Type B pancreatic cell (in vitro differentiated cells): ENCODE measurements at regions not wholly inside any gene's neighbourhood (a gene's known extent, or its start where the extent isn't known, plus 50 kb on each side); places are given as distances from the start of the nearest gene placed in this dataset.
A peak's percentile ranks its signal among the peaks of the same experiment; 100 is the strongest.

ENCODE experiments used
- DNase-seq: peaks from one replicate; pipeline ENCODE4 v3.0.0; 2021; ENCODE audit warnings: mixed read lengths; ENCODE audit not compliant: unreplicated experiment; ENCODE audit errors: extremely low spot score
- H3K27ac Mint-ChIP-seq: 2 replicates; pipeline ENCODE4 v1.8.0; 2021; ENCODE audit warnings: mild to moderate bottlenecking, mixed read lengths
- H3K27me3 Mint-ChIP-seq: 2 replicates; pipeline ENCODE4 v1.8.0; 2021; ENCODE audit warnings: mixed read lengths
- H3K36me3 Mint-ChIP-seq: 2 replicates; pipeline ENCODE4 v1.8.0; 2021; ENCODE audit warnings: mixed read lengths
- H3K4me1 Mint-ChIP-seq: one replicate; pipeline ENCODE4 v1.8.0; 2021; ENCODE audit warnings: mixed read lengths; ENCODE audit not compliant: unreplicated experiment
- H3K4me3 Mint-ChIP-seq: 2 replicates; pipeline ENCODE4 v1.8.0; 2021; ENCODE audit warnings: mild to moderate bottlenecking, mixed read lengths
- H3K9me3 Mint-ChIP-seq: 2 replicates; pipeline ENCODE4 v1.8.0; 2021; ENCODE audit warnings: mixed read lengths
- TF ChIP-seq, protein P1 (sequence below): fragments of 200-600 bp; sonication (generic); conservative IDR thresholded peaks from 2 replicates; pipeline ENCODE4 v1.5.0; 2021; ENCODE audit warnings: antibody characterized with exemption, mild to moderate bottlenecking

DNA sequence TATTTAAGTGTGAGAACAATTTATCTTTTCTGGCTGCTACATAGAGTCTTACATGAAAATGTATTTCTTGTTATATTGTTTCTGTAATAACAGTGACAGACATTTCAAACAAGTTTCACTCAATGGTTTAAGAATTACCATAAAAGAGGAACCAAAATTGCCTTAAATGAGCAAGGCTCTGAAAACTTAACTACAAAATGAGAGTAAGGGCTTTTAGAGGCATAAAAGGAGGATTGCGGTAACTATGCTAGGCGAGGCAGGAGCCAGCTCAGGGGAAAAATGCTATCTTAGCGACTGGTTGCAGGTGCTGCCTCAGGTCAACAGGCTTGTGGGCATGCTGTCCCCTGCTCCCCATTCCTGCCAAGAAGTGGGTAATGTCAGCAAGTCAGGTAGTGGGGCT, 81.7 kb upstream of the MSI2 start:
- Mint-ChIP-seq H3K9me3 (no peaks in the 10 kb centered on the region), H3K27ac (no peak overlapping the region), H3K4me3 (no peak overlapping the region), H3K4me1 (no peaks in the 10 kb centered on the region), H3K27me3 (peaks cover 14% of the 10 kb centered on the region), H3K36me3 (no peaks in the 10 kb centered on the region)
- no peak for DNase-seq
- TF ChIP-seq, protein P1, sequence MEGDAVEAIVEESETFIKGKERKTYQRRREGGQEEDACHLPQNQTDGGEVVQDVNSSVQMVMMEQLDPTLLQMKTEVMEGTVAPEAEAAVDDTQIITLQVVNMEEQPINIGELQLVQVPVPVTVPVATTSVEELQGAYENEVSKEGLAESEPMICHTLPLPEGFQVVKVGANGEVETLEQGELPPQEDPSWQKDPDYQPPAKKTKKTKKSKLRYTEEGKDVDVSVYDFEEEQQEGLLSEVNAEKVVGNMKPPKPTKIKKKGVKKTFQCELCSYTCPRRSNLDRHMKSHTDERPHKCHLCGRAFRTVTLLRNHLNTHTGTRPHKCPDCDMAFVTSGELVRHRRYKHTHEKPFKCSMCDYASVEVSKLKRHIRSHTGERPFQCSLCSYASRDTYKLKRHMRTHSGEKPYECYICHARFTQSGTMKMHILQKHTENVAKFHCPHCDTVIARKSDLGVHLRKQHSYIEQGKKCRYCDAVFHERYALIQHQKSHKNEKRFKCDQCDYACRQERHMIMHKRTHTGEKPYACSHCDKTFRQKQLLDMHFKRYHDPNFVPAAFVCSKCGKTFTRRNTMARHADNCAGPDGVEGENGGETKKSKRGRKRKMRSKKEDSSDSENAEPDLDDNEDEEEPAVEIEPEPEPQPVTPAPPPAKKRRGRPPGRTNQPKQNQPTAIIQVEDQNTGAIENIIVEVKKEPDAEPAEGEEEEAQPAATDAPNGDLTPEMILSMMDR: no peak

- TF ChIP-seq, protein P1: no peak
- Mint-ChIP-seq H3K36me3 (no peaks in the 10 kb centered on the region), H3K27ac (no peak overlapping the region), H3K4me3 (no peak overlapping the region), H3K9me3 (no peaks in the 10 kb centered on the region), H3K4me1 (no peaks in the 10 kb centered on the region), H3K27me3 (peaks cover 9% of the 10 kb centered on the region)
- DNase-seq: no peak
These were observed 77.5 kb upstream of the MSI2 start for GRCh38 chr17:57178839-57179238.

DNA sequence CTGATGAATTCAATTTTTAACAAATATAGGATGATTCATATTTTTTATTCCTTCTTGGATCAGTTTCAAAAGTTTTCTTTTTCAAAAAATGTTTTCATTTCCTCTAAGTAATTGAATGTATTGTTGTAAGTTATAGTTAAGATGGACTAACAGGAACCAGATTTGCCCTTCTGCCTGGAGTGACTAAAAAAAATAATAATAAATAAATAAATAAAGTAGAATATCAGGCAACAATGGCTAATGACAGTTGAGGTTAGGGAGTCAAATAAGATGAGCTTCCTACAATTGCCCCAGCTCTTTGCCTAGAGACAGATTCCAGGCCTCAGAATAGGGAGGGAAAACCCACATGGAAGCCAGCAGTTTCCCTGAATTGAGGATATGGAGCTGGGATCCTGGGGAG, 73.7 kb upstream of the MSI2 start:
- H3K4me1 Mint-ChIP-seq: no peaks in the 10 kb centered on the region
- H3K27ac Mint-ChIP-seq: no peak overlapping the region
- no peak for DNase-seq
- H3K9me3 Mint-ChIP-seq: no peaks in the 10 kb centered on the region
- H3K27me3 Mint-ChIP-seq: no peaks in the 10 kb centered on the region
- TF ChIP-seq, protein P1: no peak
- no peak overlapping the region for H3K4me3 Mint-ChIP-seq
- no peaks in the 10 kb centered on the region for H3K36me3 Mint-ChIP-seq

DNA sequence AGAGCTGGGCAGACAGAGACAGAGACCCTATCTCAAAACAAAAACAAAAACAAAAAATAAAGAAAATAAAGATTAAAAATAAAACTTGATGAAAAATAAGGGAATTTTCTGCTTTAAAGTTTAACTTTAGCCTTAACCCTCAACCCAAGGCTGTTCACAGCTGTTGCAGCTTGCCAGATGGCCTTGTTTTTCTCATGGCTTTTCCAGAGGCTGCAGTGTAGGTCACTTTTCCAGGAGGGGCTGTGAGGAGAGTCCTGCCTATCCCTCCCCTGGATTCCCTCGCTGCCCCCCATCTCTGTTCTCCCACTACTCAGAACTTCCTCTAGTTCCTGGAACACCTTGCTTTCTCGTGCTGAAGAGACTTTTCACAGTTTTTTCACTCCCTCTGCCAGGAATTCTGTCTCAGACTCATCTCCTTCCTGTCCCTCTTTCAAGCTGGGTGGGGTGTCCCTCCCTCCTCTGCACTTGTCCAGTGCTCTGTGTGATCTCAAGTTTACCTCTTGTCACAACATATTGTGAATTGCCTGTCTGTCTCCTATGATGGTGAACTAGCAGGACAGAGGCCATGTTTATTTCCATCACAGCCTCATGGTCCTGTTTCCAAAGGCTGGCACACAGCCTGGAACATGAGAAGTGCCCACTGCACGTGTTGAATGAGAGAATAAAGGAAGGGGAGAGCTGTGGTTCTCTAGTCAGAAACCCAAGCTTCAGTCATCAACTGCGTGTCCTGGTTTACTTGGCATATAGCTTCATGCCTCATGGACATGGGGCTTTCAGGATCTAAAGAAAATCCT, 69.9 kb upstream of the MSI2 start:
- peak; percentile 36 for DNase-seq
- no peak overlapping the region for H3K27ac Mint-ChIP-seq
- H3K9me3 Mint-ChIP-seq: no peaks in the 10 kb centered on the region
- TF ChIP-seq, protein P1: no peak
- H3K4me3 Mint-ChIP-seq: no peak overlapping the region
- H3K4me1 Mint-ChIP-seq: no peaks in the 10 kb centered on the region
- H3K36me3 Mint-ChIP-seq: no peaks in the 10 kb centered on the region
- H3K27me3 Mint-ChIP-seq: no peaks in the 10 kb centered on the region

GRCh38 chr17:57187391-57187790, 68.9 kb upstream of the MSI2 start:
- DNase-seq: peak; percentile 3
- Mint-ChIP-seq H3K27me3 (peaks cover 5% of the 10 kb centered on the region), H3K36me3 (no peaks in the 10 kb centered on the region), H3K9me3 (no peaks in the 10 kb centered on the region), H3K4me1 (no peaks in the 10 kb centered on the region), H3K4me3 (no peak overlapping the region), H3K27ac (no peak overlapping the region)
- TF ChIP-seq, protein P1: no peak
